Stimulated activated CD4-positive, alpha-beta T cell treated with anti-CD3 and anti-CD28 coated beads, Interleukin-1b, Interleukin-23, amount 100 ng/mL, for 48 hours (primary cell): ENCODE measurements at regions not wholly inside any gene's neighbourhood (a gene's known extent, or its start where the extent isn't known, plus 50 kb on each side); places are given as distances from the start of the nearest gene placed in this dataset.
"Not testable (repeated sequence)": the region's sequence is repeated elsewhere in the genome, so short reads cannot be mapped to it uniquely, and the experiment has no call there.

Experiments
- DNase-seq: peaks from one replicate; pipeline ENCODE4 v3.0.0-alpha.2; 2020

DNA sequence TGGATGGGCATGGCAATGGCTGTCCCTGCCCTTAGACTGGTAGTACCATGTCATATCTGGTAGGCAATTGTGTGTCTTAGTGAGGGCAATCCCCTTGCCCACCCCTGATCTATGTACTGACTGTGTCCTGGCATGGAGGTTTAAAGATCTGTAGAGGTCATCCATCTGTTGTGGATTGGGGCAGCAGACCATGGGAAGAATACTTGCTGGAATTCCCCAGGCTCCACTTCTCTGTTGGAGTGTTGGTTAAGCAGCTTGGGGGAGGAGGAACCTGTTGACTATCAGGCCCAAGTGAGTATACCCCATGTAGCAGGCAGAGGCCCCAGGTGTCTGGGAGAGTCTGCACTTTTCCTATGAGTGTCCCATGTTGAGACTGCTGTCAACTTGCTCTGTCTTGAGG is 246.7 kb upstream of the DIPK2B start:
- DNase-seq = no peak

DNA sequence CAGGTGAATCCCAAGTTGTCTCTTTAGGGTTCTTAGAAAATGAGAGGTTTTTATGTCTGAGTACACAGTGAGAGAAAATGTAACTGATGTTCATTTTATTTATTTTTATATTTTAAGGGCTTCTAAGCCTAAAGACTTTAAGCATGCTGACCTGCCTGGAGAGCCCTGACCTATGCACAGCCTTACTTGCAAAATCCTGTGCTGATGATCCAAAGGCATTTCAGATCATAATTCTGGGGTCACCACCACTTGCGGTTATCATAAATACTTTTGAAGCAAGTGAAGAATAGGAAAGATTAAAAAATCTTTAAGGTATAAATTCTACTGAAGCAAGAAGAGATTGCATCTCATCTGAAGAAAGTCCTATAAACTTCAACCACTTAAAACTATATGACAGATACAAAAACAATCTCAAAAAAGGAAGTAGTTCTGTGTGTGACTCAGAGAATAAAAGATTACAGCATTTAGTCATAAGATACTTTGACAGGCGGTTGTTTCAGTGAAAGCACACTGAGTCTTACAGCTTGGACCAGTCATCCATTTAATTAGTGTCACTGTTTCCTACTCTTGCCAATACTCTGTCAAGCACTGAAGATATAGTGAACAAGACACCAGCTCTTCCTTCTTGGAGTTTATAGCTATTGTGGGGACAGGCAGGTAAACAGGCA is 245.2 kb upstream of the DIPK2B start:
- DNase-seq = no peak

DNA sequence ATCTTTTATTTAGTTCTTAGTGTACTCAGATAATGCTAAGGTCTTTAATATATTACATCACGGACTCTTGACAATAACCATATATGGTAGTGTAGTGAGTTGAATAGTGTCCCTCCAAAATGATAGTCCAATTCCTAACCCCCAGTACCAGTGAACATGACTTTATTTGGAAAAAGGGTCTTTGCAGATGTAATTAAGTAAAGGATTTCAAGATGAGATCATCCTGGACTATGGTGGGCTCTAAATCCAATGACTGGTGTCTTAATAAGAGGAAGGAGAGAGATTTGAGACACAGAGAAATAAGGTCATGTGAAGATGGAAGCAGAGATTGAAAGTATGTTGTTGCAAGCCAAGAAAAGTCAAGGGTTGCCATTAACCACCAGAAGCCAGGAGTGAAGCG is 236.5 kb upstream of the DIPK2B start:
- DNase-seq = no peak

DNA sequence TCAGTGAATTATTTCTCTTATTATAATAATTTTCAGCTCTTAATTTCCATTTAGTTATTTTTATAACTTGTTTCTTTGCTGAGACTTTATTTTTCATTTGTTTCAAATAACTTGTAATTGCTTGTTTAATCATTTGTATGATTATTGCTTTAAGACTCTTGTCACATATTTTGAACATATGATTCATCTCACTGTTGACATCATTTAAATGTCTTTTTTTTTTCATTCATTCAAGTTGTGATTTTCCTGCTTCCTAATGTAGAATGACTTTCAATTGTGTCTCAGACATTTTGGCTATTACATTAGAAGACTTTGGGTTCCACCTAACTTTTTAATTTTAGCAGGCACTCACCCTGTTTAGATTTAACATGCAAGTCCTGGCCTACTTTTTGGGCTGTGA is 234.8 kb upstream of the DIPK2B start:
- no peak for DNase-seq

DNA sequence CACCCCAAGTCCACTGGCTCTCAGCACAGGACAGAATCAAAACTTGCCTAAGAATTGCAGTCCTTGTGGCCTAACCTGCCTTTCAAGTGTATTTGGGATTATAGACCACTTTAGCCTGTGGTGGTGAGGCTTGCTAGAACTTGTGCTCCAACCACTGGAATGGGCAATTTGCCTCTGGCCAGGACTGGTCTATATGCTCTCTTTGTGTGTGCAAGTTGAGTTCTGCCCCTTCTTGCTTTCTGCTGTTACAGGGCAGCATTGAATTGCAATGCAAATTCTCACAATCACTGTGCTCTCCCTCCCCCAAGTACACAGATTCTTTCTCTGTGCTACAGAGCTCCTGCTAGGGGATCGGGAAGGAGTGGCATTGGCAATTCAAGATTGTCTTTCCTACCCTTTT is 233.6 kb upstream of the DIPK2B start:
- DNase-seq = no peak

DNA sequence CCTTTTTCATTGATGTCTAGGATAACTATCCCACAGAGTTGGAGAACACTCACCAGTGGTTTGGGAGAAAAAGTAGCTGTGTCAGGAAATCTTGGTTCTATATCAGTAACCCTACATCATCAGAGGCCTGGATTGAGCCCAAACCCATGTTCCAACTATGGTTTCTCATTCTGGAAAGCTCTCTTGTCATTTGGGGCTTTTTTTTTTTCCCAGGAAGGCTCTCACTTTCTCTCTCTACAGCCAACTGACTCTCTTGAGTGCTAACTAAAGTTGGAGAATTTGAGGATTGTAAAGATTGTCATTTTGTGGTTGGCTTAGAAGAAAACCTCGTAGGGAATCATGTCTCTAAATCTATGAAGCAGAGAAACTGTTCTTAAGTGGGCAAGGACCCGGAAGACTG is 228.2 kb upstream of the DIPK2B start:
- no peak for DNase-seq

DNA sequence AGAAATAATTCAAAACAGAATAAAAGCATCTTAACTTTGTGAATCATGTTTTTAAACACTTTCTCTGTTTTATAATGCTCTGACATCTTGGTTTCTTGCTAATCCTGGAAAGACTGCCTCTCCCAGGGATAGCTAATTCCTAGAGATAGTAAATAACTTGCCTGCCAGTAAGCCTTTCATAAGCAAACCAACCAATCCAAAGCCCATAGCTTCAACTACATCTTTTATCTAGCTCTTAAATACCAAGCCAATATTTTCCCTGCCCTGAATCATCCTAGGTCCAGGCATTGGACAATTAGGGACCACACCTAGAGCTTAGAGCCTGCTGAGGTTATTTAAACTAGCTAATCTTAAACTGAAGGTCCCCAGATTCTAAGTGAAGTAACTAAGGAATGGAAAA is 223.7 kb upstream of the DIPK2B start:
- no peak for DNase-seq

DNA sequence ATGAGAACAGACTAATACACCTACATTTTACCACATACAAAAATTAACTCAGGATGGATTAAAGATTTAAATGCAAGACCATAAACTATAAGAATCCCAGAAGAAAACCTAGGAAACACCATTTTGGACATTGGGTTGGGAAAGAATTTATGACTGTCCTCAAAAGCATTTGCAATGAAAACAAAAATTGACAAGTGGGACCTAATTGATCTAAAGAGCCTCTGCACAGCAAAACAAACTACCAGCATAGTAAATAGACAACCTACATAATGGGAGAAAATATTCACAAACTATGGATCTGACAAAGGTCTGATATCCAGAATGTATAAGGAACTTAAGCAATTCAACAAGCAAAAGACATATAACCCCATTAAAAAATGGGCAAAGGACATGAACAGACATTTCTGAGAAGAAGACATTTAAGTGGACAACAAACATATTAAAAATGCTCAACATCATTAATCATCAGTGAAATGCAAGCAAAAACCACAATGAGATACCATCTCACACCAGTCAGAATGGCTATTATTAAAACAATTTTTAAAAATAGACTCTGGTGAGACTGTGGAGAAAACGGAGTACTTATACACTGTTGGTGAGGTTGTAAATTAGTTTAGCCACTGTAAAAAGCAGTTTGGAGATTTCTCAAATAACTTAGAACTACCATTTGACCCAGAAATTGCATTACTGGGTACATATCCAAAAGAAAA is 221.7 kb upstream of the DIPK2B start:
- no peak for DNase-seq

DNA sequence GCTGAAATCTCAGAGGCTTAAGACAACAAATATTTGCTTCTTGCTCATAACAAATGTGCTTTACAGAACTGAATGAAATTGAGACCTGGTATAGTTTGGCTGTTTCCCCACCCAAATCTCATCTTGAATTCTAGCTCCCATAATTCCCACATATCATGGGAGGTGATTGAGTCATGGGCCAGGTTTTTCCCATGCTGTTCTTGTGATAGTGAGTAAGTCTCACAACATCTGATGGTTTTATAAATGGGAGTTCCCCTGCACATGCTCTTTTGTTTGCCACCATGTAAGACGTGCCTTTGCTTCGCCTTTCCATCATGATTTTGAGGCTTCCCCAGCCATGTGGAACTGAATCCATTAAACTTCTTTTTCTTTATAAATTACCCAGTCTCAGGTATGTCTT is 221.1 kb upstream of the DIPK2B start:
- no peak for DNase-seq

DNA sequence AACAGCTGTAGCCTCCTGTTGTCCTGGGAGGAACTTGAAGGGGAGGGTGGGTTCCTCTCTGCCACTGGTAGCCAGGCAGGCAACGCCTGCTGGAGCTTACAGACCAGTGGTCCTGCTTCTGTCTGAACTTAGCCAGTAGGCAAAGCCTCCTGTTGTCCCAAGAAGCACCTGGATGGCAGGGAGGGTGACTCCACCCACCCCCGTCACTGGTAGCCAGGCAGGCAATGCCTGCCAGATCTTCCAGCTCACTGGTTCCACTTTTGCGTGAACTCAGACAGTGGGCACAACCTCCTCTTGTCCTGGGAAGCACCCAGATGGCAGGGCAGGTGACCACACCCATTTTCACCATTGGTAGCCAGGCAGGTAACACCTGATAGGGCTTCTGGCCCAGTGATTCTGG is 203.5 kb upstream of the DIPK2B start:
- DNase-seq = no peak

DNA sequence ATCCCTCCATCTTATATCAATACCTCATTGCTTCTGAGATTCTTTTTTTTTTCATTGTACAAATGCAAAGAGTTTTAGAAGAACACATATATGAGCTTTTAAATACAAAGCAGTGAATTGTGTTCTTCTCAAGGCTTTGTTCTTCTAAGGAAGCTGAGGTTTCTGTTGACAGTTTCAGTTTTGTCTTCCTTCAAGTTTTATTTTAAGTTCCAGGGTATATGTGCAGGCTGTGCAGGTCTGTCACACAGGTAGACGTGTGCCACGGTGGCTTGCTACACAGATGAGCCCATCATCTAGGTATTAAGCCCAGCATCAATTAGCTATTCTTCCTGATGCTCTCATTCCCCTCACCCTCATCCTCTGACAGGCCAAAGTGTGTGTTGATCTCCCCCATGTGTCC is 201.2 kb upstream of the DIPK2B start:
- no peak for DNase-seq

DNA sequence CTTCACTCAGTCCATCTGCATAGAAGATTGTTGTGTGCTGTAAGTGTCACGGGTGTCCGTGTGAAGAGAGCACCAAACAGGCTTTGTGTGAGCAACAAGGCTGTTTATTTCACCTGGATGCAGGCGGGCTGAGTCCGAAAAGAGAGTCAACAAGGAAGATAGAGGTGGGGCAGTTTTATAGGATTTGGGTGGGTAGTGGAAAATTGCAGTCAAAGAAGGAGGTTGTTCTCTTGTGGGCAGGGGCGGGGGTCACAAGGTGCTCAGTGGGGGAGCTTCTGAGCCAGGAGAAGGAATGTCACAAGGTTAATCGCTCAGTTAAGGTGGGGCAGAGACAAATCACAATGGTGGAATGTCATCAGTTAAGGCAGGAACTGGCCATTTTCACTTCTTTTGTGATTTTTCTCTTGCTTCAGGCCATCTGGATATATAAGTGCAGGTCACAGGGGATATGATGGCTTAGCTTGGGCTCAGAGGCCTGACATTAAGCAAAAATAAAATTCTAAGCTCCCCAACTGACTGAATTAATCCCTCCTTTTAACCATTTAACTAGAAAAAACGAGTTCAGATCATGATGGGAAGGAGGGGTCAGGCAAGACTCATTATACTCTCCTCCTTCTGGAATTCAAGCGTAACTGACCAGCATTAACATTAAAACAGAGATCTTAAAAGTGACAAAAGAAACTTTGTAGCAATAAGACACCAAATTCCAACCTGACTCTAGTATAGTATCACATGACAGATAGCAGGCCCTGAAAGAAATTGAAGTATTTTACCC is 200.5 kb upstream of the DIPK2B start:
- DNase-seq = not testable (repeated sequence)

DNA sequence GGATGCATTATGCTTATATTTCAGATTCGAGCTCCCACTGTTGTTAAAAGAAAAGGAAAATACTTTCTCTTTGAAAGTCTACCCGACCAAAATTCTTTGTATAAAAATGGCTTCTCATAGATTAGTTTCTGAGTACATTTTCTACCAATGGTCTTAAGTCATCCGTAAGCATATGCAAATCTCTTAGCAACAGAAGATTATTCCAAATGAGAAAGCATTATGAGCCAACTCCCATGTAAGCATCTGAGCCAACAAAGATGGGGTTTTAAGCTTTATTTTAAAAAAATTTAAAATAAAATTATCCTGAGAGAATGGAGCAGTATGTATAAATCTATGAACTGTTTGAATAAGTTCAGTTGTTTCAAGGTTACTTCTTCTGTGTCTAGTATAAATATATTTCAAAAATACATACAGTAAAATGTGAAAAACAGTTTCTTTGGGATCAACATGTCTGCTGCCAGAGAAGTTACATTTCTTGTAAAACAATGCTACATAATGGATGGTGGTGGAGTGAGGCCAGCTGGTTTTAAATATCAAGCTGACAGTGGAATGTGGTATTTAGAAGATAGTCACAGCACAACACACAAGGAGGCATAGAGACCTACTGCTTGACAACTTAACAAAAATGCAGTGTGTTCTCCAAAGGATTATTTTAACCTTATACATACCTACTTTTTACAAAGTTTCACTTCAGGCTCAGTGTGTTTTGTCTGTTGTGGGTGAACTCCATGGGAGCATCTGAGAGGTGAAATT is 199.5 kb upstream of the DIPK2B start:
- no peak for DNase-seq

DNA sequence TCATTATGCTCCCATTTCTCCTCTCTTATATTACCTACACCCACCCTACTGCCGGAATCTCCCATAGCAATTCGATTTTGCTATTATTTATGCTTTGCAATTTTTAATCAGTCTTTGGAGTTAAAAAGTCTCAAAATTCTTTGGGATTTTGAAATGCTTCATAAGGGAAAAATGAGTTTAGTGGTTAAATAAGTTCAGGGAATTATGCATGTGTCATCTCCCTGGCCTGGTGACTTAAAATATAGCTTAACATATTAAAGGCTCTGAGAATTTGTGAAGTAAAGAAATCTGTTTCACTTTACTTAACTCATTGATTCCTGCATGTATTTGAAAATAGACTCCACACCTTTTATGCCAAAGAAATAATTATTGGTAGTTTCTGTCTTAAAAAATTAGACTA is 185.1 kb upstream of the DIPK2B start:
- DNase-seq = no peak

DNA sequence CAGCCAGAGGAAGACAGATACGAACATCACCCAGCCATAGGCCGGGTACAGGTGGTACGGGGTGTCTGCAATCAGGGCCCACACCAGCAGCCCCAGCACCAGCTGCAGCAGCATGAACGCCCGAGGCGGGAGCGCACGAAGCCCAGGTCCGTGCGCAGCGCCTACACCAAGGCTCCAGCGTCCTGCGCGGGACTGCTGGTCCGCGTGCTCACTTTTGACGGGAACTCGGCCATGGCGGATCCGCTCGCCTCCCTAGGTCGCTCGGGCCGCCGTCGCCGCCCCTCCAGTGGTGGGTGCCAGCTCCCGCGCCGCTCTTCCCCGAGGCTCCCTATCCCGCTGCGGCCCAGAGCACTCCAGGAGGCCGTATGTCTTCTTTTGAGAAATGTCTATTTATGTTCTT is 181.2 kb upstream of the DIPK2B start:
- DNase-seq = no peak

DNA sequence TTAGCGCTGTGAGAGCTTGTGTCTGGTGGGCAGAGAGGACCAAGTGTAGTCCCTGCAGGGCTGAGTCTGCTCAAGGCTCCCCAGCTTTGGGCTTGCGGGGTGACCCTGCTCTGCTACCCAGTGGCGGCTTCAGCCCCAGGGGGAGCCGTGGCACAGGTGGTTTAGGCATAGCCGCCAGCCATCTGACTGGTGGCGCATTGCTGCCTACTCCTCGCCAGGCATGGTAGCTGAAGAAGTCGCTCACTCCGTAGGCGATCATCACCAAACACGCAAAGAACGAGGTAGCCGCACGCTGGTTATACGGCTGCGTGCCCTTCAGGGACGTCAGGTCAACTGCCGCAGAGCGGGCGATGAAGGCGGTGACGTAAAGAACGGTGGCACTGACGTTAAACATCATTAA is 180.7 kb upstream of the DIPK2B start:
- no peak for DNase-seq

DNA sequence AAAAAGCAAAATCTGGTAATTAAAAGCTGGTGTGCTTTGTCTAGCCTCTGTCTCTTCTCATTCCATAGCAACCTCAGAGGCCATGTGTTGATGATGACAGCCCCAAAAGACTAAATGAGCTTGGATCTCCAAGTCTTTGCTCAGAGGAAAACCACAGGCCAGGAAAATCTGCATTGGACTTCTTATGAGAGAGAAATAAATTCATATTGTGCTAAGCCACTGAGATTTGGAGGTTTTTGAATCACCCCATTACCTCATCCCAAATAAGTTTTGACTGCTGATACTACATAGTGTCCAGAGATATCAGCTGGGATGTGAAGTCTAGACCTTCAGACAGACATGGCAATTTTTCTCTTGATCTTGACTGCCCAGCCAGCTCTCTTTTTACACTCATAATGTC is 178.6 kb upstream of the DIPK2B start:
- DNase-seq = no peak

DNA sequence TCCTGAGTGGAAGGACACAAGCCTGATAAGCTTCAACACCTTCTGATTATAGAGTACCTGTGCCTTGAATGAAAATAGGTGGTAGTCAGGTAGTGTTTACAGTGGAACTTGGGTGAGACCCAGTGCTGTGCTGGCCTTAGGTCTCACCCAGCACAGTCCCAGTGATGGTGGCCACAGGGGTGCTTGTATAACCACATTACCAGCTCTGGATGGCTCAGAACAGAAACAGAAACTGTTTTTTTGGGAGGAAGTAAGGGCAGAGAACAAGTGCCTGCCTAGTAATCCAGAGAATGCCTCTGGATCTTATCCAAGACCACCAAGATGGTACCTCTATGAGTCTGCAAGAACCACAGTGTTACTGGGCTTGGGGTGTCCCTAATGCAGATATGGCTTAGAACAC is 171.5 kb upstream of the DIPK2B start:
- DNase-seq = no peak

DNA sequence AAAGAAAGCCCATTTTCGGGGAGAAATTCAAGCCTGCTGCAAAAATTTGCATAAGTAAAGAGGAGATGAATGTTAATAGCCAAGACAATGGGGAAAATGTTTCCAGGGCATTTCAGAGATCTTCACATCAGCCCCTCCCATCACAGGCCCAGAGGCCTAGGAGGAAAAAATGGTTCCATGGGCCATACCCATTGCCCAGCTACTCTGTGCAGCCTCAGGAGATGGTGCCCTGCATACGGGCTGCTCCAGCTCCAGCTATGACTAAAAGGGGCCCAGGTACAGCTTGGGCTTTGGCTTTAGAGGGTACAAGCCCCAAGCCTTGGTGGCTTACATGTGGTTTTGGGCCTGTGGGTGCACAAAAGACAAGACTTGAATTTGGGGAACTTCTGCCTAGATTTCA is 168.0 kb upstream of the DIPK2B start:
- DNase-seq = no peak

DNA sequence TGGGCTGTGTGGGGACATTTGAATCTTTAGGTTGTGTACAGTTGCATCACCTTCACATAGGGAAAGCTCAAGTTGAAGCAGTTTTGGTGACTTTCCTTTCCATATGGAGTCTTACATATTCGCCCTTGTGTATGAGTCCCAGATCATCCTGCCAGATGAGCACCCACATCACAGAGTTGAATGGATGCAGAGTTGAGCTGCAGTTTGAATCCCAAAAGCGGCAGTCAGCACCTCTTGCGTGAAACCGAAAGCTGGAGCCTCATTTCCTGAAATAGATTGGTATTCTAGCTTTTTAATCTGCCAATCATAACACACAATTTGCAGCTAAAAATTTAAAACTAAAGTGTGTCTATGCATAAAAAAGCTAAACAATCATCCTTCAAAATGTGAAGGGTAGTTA is 162.9 kb upstream of the DIPK2B start:
- DNase-seq = no peak

DNA sequence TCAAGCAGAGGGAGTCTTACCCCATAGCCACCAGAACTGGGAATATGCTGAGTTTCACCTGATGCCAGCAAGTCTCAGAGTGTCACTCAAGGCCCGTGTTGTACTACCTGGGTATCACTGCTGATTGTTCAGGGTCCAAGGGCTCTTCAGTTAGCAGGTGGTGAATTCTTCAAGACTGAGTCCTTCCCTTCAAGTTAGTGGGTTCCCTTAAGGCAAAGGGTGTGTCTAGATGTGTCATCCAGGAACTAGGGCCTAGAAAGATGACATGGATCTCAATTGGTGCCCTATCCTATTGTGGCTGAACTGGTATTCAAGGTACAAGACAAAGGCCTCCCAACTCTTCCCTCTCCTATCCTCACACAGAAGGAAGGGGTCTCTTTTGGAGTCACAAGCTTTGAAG is 159.9 kb upstream of the DIPK2B start:
- DNase-seq = no peak

DNA sequence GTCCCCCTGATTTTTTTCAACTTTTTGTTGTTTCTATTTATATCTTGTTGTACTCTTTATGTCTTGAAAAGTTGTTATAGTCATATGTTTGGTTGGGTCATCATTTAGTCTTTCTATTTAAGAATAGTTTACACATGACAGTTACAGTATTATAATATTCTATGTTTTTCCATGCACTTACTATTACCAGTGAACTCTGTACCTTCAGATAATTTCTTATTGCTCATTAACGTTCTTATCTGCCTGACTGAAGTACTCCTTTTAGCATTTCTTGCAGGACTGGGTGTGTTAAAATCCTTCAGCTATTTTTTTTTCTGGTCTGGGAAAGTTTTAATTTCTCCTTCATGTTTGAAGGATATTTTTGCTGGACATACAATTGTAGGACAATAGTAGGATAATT is 157.7 kb upstream of the DIPK2B start:
- DNase-seq = no peak

DNA sequence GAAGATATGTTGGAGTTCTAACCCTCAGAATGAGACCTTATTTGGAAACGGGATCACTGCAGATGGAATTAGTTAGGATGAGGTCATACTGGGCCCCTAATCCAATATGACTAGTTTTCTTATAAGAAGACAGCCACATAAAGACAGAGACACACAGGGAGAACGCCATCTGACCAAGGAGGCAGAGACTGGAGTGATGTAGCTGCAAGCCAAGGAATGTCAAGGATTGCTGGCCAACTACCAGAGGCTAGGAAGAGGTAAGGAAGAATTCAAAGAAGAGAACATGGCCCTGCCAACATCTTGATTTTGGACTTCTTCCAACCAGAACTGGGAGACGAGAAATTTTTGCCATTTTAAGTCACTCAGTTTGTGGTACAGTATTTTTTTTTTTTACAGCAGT is 152.8 kb upstream of the DIPK2B start:
- DNase-seq = no peak

DNA sequence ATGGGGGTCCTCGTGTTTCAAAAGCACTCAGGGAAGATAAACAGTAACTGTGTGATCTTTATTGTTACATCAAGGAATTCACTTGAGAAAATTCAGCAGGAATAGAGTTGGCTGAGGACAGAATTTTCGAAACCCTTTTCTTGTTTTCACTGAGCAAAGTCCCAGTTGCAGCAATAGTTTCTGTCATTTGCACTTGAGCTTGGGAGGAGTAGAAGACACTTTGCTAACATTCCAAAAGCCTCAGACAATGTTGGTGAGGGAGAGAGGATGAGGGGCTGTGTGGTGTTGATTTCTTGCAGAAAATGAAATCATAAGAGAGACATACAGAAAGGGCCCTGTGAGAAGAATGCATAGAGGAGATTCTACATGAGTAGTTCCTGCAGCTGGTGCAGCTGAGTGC is 151.9 kb upstream of the DIPK2B start:
- no peak for DNase-seq
